GM12873 (cell line): ENCODE measurements at regions not wholly inside any gene's neighbourhood (a gene's known extent, or its start where the extent isn't known, plus 50 kb on each side); places are given as distances from the start of the nearest gene placed in this dataset.

Experiments
- CTCF ChIP-seq: IDR thresholded peaks from 2 replicates; pipeline ENCODE4 v1.5.1; 2012; ENCODE audit warnings: low read depth, mild to moderate bottlenecking, moderate library complexity, low read length, control low read depth; ENCODE audit not compliant: insufficient read depth; ENCODE audit errors: missing control alignments

- peak; percentile 95 for TF ChIP-seq CTCF
These were observed 79.8 kb upstream of the TBC1D3K start for GRCh38 chr17:37844158-37844976.

GRCh38 chr17:37842401-37842800 lies 81.8 kb upstream of the TBC1D3K start:
- no peak for TF ChIP-seq CTCF

GRCh38 chr17:37841232-37841631 lies 83.0 kb upstream of the TBC1D3K start:
- no peak for TF ChIP-seq CTCF

GRCh38 chr17:37840576-37840975 lies 83.6 kb upstream of the TBC1D3K start:
- TF ChIP-seq CTCF: no peak

GRCh38 chr17:37839196-37839978 lies 84.8 kb upstream of the TBC1D3K start:
- no peak for TF ChIP-seq CTCF

GRCh38 chr17:37838276-37838675 lies 85.9 kb upstream of the TBC1D3K start:
- no peak for TF ChIP-seq CTCF

GRCh38 chr17:37836593-37836992 lies 87.6 kb upstream of the TBC1D3K start:
- TF ChIP-seq CTCF: no peak
